RWPE2 (cell line): ENCODE measurements at regions not wholly inside any gene's neighbourhood (a gene's known extent, or its start where the extent isn't known, plus 50 kb on each side); places are given as distances from the start of the nearest gene placed in this dataset.

Experiments
- ATAC-seq: fragments of 200-7000 bp; cut with Tn5 transposase; 3 replicates; pipeline ENCODE4 v1.9.1; 2021; ENCODE audit warnings: low read depth
- DNase-seq: peaks from one replicate; pipeline ENCODE4 v3.0.0-alpha.2; 2020; ENCODE audit warnings: low spot score
- H3K27ac ChIP-seq: fragments of 450-650 bp; 2 replicates; pipeline ENCODE4 v1.5.1; 2017; ENCODE audit warnings: mild to moderate bottlenecking; ENCODE audit not compliant: poor library complexity, severe bottlenecking
- H3K27me3 ChIP-seq: fragments of 250-450 bp; sonication (Bioruptor Pico); 2 replicates; pipeline ENCODE4 v1.5.1; 2021; ENCODE audit warnings: mild to moderate bottlenecking, moderate library complexity; ENCODE audit not compliant: insufficient read depth, poor library complexity, severe bottlenecking
- H3K36me3 ChIP-seq: fragments of 250-450 bp; sonication (Bioruptor Pico); 2 replicates; pipeline ENCODE4 v1.5.1; 2020; ENCODE audit warnings: low read depth, mild to moderate bottlenecking, moderate library complexity
- H3K4me1 ChIP-seq: fragments of 250-450 bp; sonication (Bioruptor Pico); 2 replicates; pipeline ENCODE4 v1.5.1; 2021; ENCODE audit warnings: mild to moderate bottlenecking, moderate library complexity; ENCODE audit not compliant: insufficient read depth, poor library complexity, severe bottlenecking
- H3K4me3 ChIP-seq: fragments of 250-450 bp; sonication (Bioruptor Pico); 2 replicates; pipeline ENCODE4 v1.5.1; 2021; ENCODE audit warnings: mild to moderate bottlenecking, moderate library complexity; ENCODE audit not compliant: severe bottlenecking
- H3K9me3 ChIP-seq: fragments of 250-450 bp; sonication (Bioruptor Pico); 2 replicates; pipeline ENCODE4 v1.5.1; 2021; ENCODE audit warnings: mild to moderate bottlenecking, moderate library complexity; ENCODE audit not compliant: severe bottlenecking
- CTCF ChIP-seq: fragments of 450-650 bp; IDR thresholded peaks from one replicate; pipeline ENCODE4 v1.5.1; 2017; ENCODE audit warnings: mild to moderate bottlenecking, moderate library complexity; ENCODE audit not compliant: poor library complexity, severe bottlenecking

- no peak for TF ChIP-seq CTCF
- no peak overlapping the region for H3K27ac ChIP-seq
- no peaks in the 10 kb centered on the region for H3K36me3 ChIP-seq
- H3K9me3 ChIP-seq = no peaks in the 10 kb centered on the region
- DNase-seq (no peak), ATAC-seq (no peak)
- H3K4me1 ChIP-seq = peaks cover 12% of the 10 kb centered on the region
- no peak overlapping the region for H3K4me3 ChIP-seq
- H3K27me3 ChIP-seq = no peaks in the 10 kb centered on the region
These were observed 260.0 kb upstream of the NRXN1 start for GRCh38 chr2:51291762-51292551.

GRCh38 chr2:51290725-51291124, 258.8 kb upstream of the NRXN1 start:
- ATAC-seq = peak; percentile 55; the same call in 2 of the 3 replicates

GRCh38 chr2:51289045-51289444, 257.1 kb upstream of the NRXN1 start:
- no peaks in the 10 kb centered on the region for H3K9me3 ChIP-seq
- no peaks in the 10 kb centered on the region for H3K27me3 ChIP-seq
- no peak overlapping the region for H3K27ac ChIP-seq
- H3K4me3 ChIP-seq = no peak overlapping the region
- DNase-seq (no peak), ATAC-seq (no peak)
- no peak for TF ChIP-seq CTCF
- H3K36me3 ChIP-seq = no peaks in the 10 kb centered on the region
- H3K4me1 ChIP-seq = peaks cover 12% of the 10 kb centered on the region

More at GRCh38 chr2:51290725-51291124, 258.8 kb upstream of the NRXN1 start:
- no peak for DNase-seq
- Histone ChIP-seq H3K9me3 (no peaks in the 10 kb centered on the region), H3K36me3 (no peaks in the 10 kb centered on the region), H3K4me3 (no peak overlapping the region), H3K4me1 (peaks cover 12% of the 10 kb centered on the region), H3K27me3 (no peaks in the 10 kb centered on the region), H3K27ac (peak overlapping the region; percentile 52)
- no peak for TF ChIP-seq CTCF

GRCh38 chr2:51268191-51268590, 236.3 kb upstream of the NRXN1 start:
- ATAC-seq (no peak), DNase-seq (no peak)
- Histone ChIP-seq H3K9me3 (no peaks in the 10 kb centered on the region), H3K4me1 (no peaks in the 10 kb centered on the region), H3K36me3 (no peaks in the 10 kb centered on the region), H3K27ac (no peak overlapping the region), H3K27me3 (no peaks in the 10 kb centered on the region), H3K4me3 (no peak overlapping the region)
- no peak for TF ChIP-seq CTCF

- H3K27ac ChIP-seq = no peak overlapping the region
- H3K4me1 ChIP-seq = no peaks in the 10 kb centered on the region
- H3K27me3 ChIP-seq = no peaks in the 10 kb centered on the region
- ATAC-seq (no peak), DNase-seq (no peak)
- H3K4me3 ChIP-seq = no peak overlapping the region
- no peaks in the 10 kb centered on the region for H3K36me3 ChIP-seq
- H3K9me3 ChIP-seq = no peaks in the 10 kb centered on the region
- no peak for TF ChIP-seq CTCF
These were observed 233.6 kb upstream of the NRXN1 start for GRCh38 chr2:51265539-51265938.
